Activated CD4-positive, alpha-beta T cell treated with anti-CD3 and anti-CD28 coated beads, Interleukin-2, amount 10 ng/mL, durations not matched to agents 24 days and 14 days (primary cell): ENCODE measurements at regions not wholly inside any gene's neighbourhood (a gene's known extent, or its start where the extent isn't known, plus 50 kb on each side); places are given as distances from the start of the nearest gene placed in this dataset.
"Not testable (repeated sequence)": the region's sequence is repeated elsewhere in the genome, so short reads cannot be mapped to it uniquely, and the experiment has no call there.

ENCODE experiments used
- DNase-seq: peaks from one replicate; pipeline ENCODE4 v3.0.0; 2022
- H3K27ac Mint-ChIP-seq: one replicate; pipeline ENCODE4 v1.8.0; 2022; ENCODE audit warnings: mild to moderate bottlenecking, mixed read lengths
- H3K27me3 Mint-ChIP-seq: one replicate; pipeline ENCODE4 v1.8.0; 2022; ENCODE audit warnings: mixed read lengths
- H3K36me3 Mint-ChIP-seq: one replicate; pipeline ENCODE4 v1.8.0; 2022; ENCODE audit warnings: low read depth, mild to moderate bottlenecking, mixed read lengths
- H3K4me1 Mint-ChIP-seq: one replicate; pipeline ENCODE4 v1.8.0; 2021; ENCODE audit warnings: mixed read lengths
- H3K4me3 Mint-ChIP-seq: one replicate; pipeline ENCODE4 v1.8.0; 2022; ENCODE audit warnings: mild to moderate bottlenecking, moderate library complexity, mixed read lengths
- H3K9me3 Mint-ChIP-seq: one replicate; pipeline ENCODE4 v1.8.0; 2021; ENCODE audit warnings: mixed read lengths
- intact Hi-C: fragments of 100-400 bp; cut with micrococcal nuclease; formaldehyde crosslinking; loops from one replicate; pipeline ENCODE4 v1.15.1; 2023

- DNase-seq: no peak
- intact Hi-C loops: no loop called here
- Mint-ChIP-seq H3K27me3 (no peaks in the 10 kb centered on the region), H3K4me1 (no peaks in the 10 kb centered on the region), H3K4me3 (no peak overlapping the region), H3K36me3 (no peaks in the 10 kb centered on the region), H3K27ac (no peak overlapping the region), H3K9me3 (no peaks in the 10 kb centered on the region)
Measured at GRCh38 chr9:17083258-17083657, 51.6 kb upstream of the CNTLN start.

GRCh38 chr9:17082343-17083064, 52.3 kb upstream of the CNTLN start:
- DNase-seq: no peak
- no peak overlapping the region for H3K27ac Mint-ChIP-seq
- intact Hi-C loops: no loop called here
- no peaks in the 10 kb centered on the region for H3K36me3 Mint-ChIP-seq
- no peak overlapping the region for H3K4me3 Mint-ChIP-seq
- H3K4me1 Mint-ChIP-seq: no peaks in the 10 kb centered on the region
- no peaks in the 10 kb centered on the region for H3K27me3 Mint-ChIP-seq
- no peaks in the 10 kb centered on the region for H3K9me3 Mint-ChIP-seq

GRCh38 chr9:17081814-17082213, 53.0 kb upstream of the CNTLN start:
- Mint-ChIP-seq H3K9me3 (no peaks in the 10 kb centered on the region), H3K36me3 (no peaks in the 10 kb centered on the region), H3K27ac (no peak overlapping the region), H3K4me3 (no peak overlapping the region), H3K27me3 (no peaks in the 10 kb centered on the region), H3K4me1 (no peaks in the 10 kb centered on the region)
- no peak for DNase-seq
- intact Hi-C loops: no loop called here

- H3K4me3 Mint-ChIP-seq: no peak overlapping the region
- intact Hi-C loops: no loop called here
- no peaks in the 10 kb centered on the region for H3K9me3 Mint-ChIP-seq
- H3K36me3 Mint-ChIP-seq: no peaks in the 10 kb centered on the region
- H3K27me3 Mint-ChIP-seq: no peaks in the 10 kb centered on the region
- DNase-seq: no peak
- no peak overlapping the region for H3K27ac Mint-ChIP-seq
- no peaks in the 10 kb centered on the region for H3K4me1 Mint-ChIP-seq
Measured at GRCh38 chr9:17081351-17081750, 53.5 kb upstream of the CNTLN start.

GRCh38 chr9:17075758-17076485, 58.9 kb upstream of the CNTLN start:
- H3K9me3 Mint-ChIP-seq: no peaks in the 10 kb centered on the region
- H3K4me1 Mint-ChIP-seq: no peaks in the 10 kb centered on the region
- no peaks in the 10 kb centered on the region for H3K27me3 Mint-ChIP-seq
- DNase-seq: no peak
- no peak overlapping the region for H3K27ac Mint-ChIP-seq
- H3K4me3 Mint-ChIP-seq: no peak overlapping the region
- no peaks in the 10 kb centered on the region for H3K36me3 Mint-ChIP-seq
- intact Hi-C loops: no loop called here

GRCh38 chr9:17075146-17075757, 59.6 kb upstream of the CNTLN start:
- DNase-seq: no peak
- Mint-ChIP-seq H3K4me3 (no peak overlapping the region), H3K27ac (no peak overlapping the region), H3K4me1 (no peaks in the 10 kb centered on the region), H3K36me3 (no peaks in the 10 kb centered on the region), H3K27me3 (no peaks in the 10 kb centered on the region), H3K9me3 (no peaks in the 10 kb centered on the region)
- intact Hi-C loops: no loop called here

- H3K9me3 Mint-ChIP-seq, DNase-seq, H3K27ac Mint-ChIP-seq, H3K36me3 Mint-ChIP-seq, intact Hi-C loops, H3K4me3 Mint-ChIP-seq, H3K4me1 Mint-ChIP-seq, H3K27me3 Mint-ChIP-seq: not testable (repeated sequence)
Measured at GRCh38 chr9:17072563-17072962, 62.3 kb upstream of the CNTLN start.

GRCh38 chr9:17068671-17069070, 66.2 kb upstream of the CNTLN start:
- DNase-seq: no peak
- intact Hi-C loops: no loop called here
- Mint-ChIP-seq H3K27me3 (no peaks in the 10 kb centered on the region), H3K27ac (no peak overlapping the region), H3K4me3 (no peak overlapping the region), H3K36me3 (no peaks in the 10 kb centered on the region), H3K9me3 (no peaks in the 10 kb centered on the region), H3K4me1 (no peaks in the 10 kb centered on the region)

GRCh38 chr9:17065062-17065461, 69.8 kb upstream of the CNTLN start:
- H3K36me3 Mint-ChIP-seq: no peaks in the 10 kb centered on the region
- no peaks in the 10 kb centered on the region for H3K9me3 Mint-ChIP-seq
- no peaks in the 10 kb centered on the region for H3K27me3 Mint-ChIP-seq
- no peak for DNase-seq
- no peak overlapping the region for H3K27ac Mint-ChIP-seq
- H3K4me3 Mint-ChIP-seq: no peak overlapping the region
- no peaks in the 10 kb centered on the region for H3K4me1 Mint-ChIP-seq
- intact Hi-C loops: no loop called here

GRCh38 chr9:17064558-17064957, 70.3 kb upstream of the CNTLN start:
- no peak overlapping the region for H3K27ac Mint-ChIP-seq
- H3K4me1 Mint-ChIP-seq: no peaks in the 10 kb centered on the region
- DNase-seq: no peak
- H3K9me3 Mint-ChIP-seq: no peaks in the 10 kb centered on the region
- H3K4me3 Mint-ChIP-seq: no peak overlapping the region
- H3K27me3 Mint-ChIP-seq: no peaks in the 10 kb centered on the region
- H3K36me3 Mint-ChIP-seq: no peaks in the 10 kb centered on the region
- intact Hi-C loops: no loop called here

GRCh38 chr9:17063535-17064135, 71.2 kb upstream of the CNTLN start:
- no peak overlapping the region for H3K4me3 Mint-ChIP-seq
- no peaks in the 10 kb centered on the region for H3K36me3 Mint-ChIP-seq
- H3K27me3 Mint-ChIP-seq: no peaks in the 10 kb centered on the region
- H3K27ac Mint-ChIP-seq: no peak overlapping the region
- no peaks in the 10 kb centered on the region for H3K9me3 Mint-ChIP-seq
- no peaks in the 10 kb centered on the region for H3K4me1 Mint-ChIP-seq
- peak; percentile 60 for DNase-seq
- intact Hi-C loops: loop anchor here (1.0 kb wide), 1 partner anchor 400 kb away; no protein-coding TSS in a partner anchor

GRCh38 chr9:17062497-17062896, 72.3 kb upstream of the CNTLN start:
- no peak overlapping the region for H3K4me3 Mint-ChIP-seq
- no peak overlapping the region for H3K27ac Mint-ChIP-seq
- no peaks in the 10 kb centered on the region for H3K36me3 Mint-ChIP-seq
- no peak for DNase-seq
- H3K27me3 Mint-ChIP-seq: no peaks in the 10 kb centered on the region
- intact Hi-C loops: no loop called here
- no peaks in the 10 kb centered on the region for H3K4me1 Mint-ChIP-seq
- no peaks in the 10 kb centered on the region for H3K9me3 Mint-ChIP-seq

GRCh38 chr9:17060450-17060849, 74.4 kb upstream of the CNTLN start:
- no peak overlapping the region for H3K4me3 Mint-ChIP-seq
- no peaks in the 10 kb centered on the region for H3K4me1 Mint-ChIP-seq
- intact Hi-C loops: no loop called here
- no peak for DNase-seq
- H3K27me3 Mint-ChIP-seq: no peaks in the 10 kb centered on the region
- no peak overlapping the region for H3K27ac Mint-ChIP-seq
- peaks cover 6% of the 10 kb centered on the region for H3K9me3 Mint-ChIP-seq
- H3K36me3 Mint-ChIP-seq: no peaks in the 10 kb centered on the region

GRCh38 chr9:17059465-17059864, 75.4 kb upstream of the CNTLN start:
- H3K4me3 Mint-ChIP-seq: no peak overlapping the region
- DNase-seq: no peak
- no peak overlapping the region for H3K27ac Mint-ChIP-seq
- peaks cover 6% of the 10 kb centered on the region for H3K9me3 Mint-ChIP-seq
- intact Hi-C loops: no loop called here
- no peaks in the 10 kb centered on the region for H3K36me3 Mint-ChIP-seq
- H3K4me1 Mint-ChIP-seq: no peaks in the 10 kb centered on the region
- H3K27me3 Mint-ChIP-seq: no peaks in the 10 kb centered on the region
